Uterus (tissue), 3 donors: ENCODE measurements at regions not wholly inside any gene's neighbourhood (a gene's known extent, or its start where the extent isn't known, plus 50 kb on each side); places are given as distances from the start of the nearest gene placed in this dataset.

Experiments
- DNase-seq, 2 donors: peaks; one replicate each; pipeline ENCODE4 v3.0.0-alpha.2; 2019 to 2020
- H3K27ac ChIP-seq, 2 donors: fragments of 200-600 bp; sonication (generic); 1 replicate in 1 of 2; 2 replicates in 1 of 2; pipeline ENCODE4 v1.5.1; 2016 to 2018
- H3K27me3 ChIP-seq, 2 donors: fragments of 200-600 bp; sonication (generic); one replicate each; pipeline ENCODE4 v1.5.1; 2018 to 2019; ENCODE audit warnings: control low read depth in 1 of 2
- H3K36me3 ChIP-seq, 2 donors: fragments of 200-600 bp; sonication (generic); one replicate each; pipeline ENCODE4 v1.5.1; 2019; ENCODE audit warnings: control low read depth in 1 of 2
- H3K4me1 ChIP-seq, 2 donors: fragments of 200-600 bp; sonication (generic); one replicate each; pipeline ENCODE4 v1.5.1; 2018 to 2019; ENCODE audit warnings: control low read depth in 1 of 2
- H3K4me3 ChIP-seq, 2 donors: fragments of 200-600 bp; sonication (generic); 1 replicate in 1 of 2; 2 replicates in 1 of 2; pipeline ENCODE4 v1.5.1; 2018 to 2019; ENCODE audit warnings: mild to moderate bottlenecking in 1 of 2
- H3K9me3 ChIP-seq, 2 donors: fragments of 200-600 bp; sonication (generic); one replicate each; pipeline ENCODE4 v1.5.1; 2019; ENCODE audit warnings: control low read depth in 1 of 2
- CTCF ChIP-seq, 4 experiments: fragments of 200-600 bp in 2 of 4; fragments of 450-650 bp in 2 of 4; sonication (generic) in 2 of 4; IDR thresholded peaks; one replicate each; pipeline ENCODE4 v1.5.1; 2016 to 2019; ENCODE audit warnings: antibody characterized with exemption in 4 of 4, mild to moderate bottlenecking in 2 of 4, moderate library complexity in 1 of 4
- POLR2A ChIP-seq, 2 donors: fragments of 450-650 bp; IDR thresholded peaks; one replicate each; pipeline ENCODE4 v1.6.1; 2016; ENCODE audit warnings: antibody characterized with exemption in 2 of 2, mild to moderate bottlenecking in 1 of 2, moderate library complexity in 1 of 2
- intact Hi-C: fragments of 100-400 bp; cut with DNase I; formaldehyde crosslinking; loops from one replicate; pipeline ENCODE4 v1.15.1; 2023; ENCODE audit warnings: low total_unique reads
- donor health status: DM: yes; HTN: yes; CAD: no.

DNA sequence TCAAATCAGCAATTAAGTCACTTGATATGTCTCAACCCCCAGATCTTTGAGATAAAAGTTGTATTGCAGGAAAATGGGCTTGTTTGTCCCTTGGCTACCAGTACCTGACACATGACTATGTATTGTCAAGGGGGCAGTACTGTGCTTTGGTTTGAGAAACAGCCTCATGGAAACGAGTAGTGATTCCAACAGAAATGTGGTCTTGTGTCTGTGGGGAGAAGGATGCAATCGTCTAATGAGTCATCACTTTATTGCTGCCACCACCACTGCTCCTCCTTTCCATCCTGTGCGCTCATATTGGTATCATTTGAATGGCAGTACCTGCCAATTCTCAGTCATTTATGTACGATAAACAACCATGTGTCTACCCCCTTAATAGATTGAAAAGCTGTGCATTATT, 72.8 kb upstream of the ARHGAP5 start:
- no peaks in the 10 kb centered on the region for H3K4me1 ChIP-seq
- no peak overlapping the region for H3K27ac ChIP-seq
- no peak for DNase-seq
- TF ChIP-seq POLR2A (IDR thresholded peaks at IDR 0.05): no peak
- TF ChIP-seq CTCF (IDR thresholded peaks at IDR 0.05): no peak
- intact Hi-C loops: no loop called here
- no peaks in the 10 kb centered on the region for H3K36me3 ChIP-seq
- no peak overlapping the region for H3K4me3 ChIP-seq
- H3K9me3 ChIP-seq: no peaks in the 10 kb centered on the region
- no peaks in the 10 kb centered on the region for H3K27me3 ChIP-seq

- H3K4me1 ChIP-seq: no peaks in the 10 kb centered on the region
- H3K4me3 ChIP-seq: no peak overlapping the region
- H3K9me3 ChIP-seq: no peaks in the 10 kb centered on the region
- intact Hi-C loops: no loop called here
- H3K27me3 ChIP-seq: no peaks in the 10 kb centered on the region
- DNase-seq: no peak
- TF ChIP-seq CTCF (IDR thresholded peaks at IDR 0.05) (no peak), POLR2A (IDR thresholded peaks at IDR 0.05) (no peak)
- H3K36me3 ChIP-seq: no peaks in the 10 kb centered on the region
- no peak overlapping the region for H3K27ac ChIP-seq
These were observed 71.5 kb upstream of the ARHGAP5 start for GRCh38 chr14:32005628-32006027.

GRCh38 chr14:32006263-32007110, 70.6 kb upstream of the ARHGAP5 start:
- Histone ChIP-seq H3K27ac (no peak overlapping the region), H3K4me1 (no peaks in the 10 kb centered on the region), H3K9me3 (no peaks in the 10 kb centered on the region), H3K36me3 (no peaks in the 10 kb centered on the region), H3K27me3 (no peaks in the 10 kb centered on the region), H3K4me3 (no peak overlapping the region)
- intact Hi-C loops: no loop called here
- no peak for DNase-seq
- TF ChIP-seq CTCF (IDR thresholded peaks at IDR 0.05): no peak
- no peak for TF ChIP-seq POLR2A (IDR thresholded peaks at IDR 0.05)

DNA sequence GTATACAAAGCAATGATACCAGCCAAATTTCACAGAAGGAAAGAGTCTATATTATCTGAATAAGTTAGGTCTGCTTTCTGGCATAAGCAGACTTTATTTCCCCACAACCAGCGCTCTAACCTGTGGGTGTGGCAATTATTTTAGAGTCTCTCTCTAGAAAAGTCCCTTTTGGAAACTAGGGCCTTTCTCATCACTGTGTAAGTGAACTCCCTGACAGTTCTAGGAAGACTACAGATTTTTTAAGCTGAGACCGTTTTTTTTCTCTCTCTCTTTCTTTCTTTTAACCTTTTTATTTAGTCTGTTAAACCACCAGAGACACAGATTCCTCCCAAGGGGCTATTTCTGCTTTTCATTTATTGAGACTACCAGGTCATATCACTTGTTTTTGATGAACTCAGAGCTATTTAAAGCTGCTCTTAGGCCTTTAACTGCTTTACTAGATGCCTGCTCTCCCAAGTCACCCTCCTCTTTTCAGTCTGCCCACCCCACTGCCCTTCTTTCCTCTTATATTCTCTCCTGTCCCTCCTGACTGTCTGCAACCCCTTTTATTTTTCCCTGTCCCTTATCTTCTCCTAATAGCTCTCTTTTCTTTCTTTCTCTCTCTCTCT, 69.2 kb upstream of the ARHGAP5 start:
- Histone ChIP-seq H3K4me3 (no peak overlapping the region), H3K4me1 (no peaks in the 10 kb centered on the region), H3K36me3 (no peaks in the 10 kb centered on the region), H3K27ac (no peak overlapping the region), H3K27me3 (no peaks in the 10 kb centered on the region), H3K9me3 (no peaks in the 10 kb centered on the region)
- TF ChIP-seq POLR2A (IDR thresholded peaks at IDR 0.05) (no peak), CTCF (IDR thresholded peaks at IDR 0.05) (no peak)
- intact Hi-C loops: no loop called here
- DNase-seq: no peak

DNA sequence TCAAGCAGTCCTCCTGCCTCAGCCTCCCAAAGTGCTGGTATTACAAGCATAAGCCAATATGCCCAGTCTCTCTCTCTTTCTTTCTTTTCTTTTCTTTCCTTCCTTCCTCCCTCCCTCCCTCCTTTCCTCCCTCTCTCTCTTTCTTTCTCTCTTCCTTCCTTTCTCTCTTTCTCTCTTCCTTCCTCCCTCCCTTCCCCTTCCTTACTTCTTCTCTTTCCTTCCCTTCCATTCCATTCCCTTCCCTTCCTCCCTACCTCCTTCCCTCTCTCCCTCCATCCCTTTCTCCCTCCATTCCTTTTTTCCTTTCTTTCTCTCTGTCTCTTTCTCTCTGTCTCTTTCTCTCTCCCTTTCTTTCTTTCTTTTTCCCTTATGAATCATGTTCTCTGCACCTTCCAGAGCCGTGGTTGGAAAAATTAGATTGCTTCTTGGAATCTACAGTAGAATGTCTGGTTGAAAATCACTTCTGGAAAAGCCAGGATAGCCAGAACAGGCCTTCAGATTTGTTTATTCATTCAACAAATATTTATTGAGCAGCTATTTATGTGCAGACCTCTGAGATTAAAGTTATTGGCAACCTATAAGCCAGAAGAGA, 68.4 kb upstream of the ARHGAP5 start:
- DNase-seq: no peak
- Histone ChIP-seq H3K27me3 (no peaks in the 10 kb centered on the region), H3K27ac (no peak overlapping the region), H3K4me1 (no peaks in the 10 kb centered on the region), H3K4me3 (no peak overlapping the region), H3K36me3 (no peaks in the 10 kb centered on the region), H3K9me3 (no peaks in the 10 kb centered on the region)
- intact Hi-C loops: no loop called here
- no peak for TF ChIP-seq CTCF (IDR thresholded peaks at IDR 0.05)
- TF ChIP-seq POLR2A (IDR thresholded peaks at IDR 0.05): no peak
